ENCODE measurements at regions not wholly inside any gene's neighbourhood (a gene's known extent, or its start where the extent isn't known, plus 50 kb on each side); places are given as distances from the start of the nearest gene placed in this dataset.

DNA sequence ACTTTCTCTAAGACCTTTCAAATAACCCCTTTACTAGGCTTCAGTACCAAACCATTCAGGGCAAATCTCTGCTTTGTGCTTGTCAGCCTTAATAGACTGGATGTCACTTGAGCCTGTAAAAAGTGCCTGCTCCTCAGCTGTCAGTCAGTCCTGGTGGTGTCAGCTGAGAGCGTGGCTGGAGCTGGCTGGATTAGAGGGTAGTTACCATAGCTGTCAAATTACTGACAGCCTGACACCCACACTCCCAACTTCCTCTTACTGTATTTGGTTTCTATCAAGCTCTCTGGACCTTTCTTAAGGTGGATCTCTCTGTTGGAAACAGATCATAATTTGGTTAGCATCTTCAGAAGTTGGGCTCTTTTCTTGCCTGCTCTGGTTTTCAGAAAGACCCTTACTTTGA, 371.4 kb upstream of the ATP5MC3 start:
- DNase-seq: peak; percentile 71 to 78

GRCh38 chr2:175540421-175540820, 358.9 kb upstream of the ATP5MC3 start:
- no peak for DNase-seq

DNA sequence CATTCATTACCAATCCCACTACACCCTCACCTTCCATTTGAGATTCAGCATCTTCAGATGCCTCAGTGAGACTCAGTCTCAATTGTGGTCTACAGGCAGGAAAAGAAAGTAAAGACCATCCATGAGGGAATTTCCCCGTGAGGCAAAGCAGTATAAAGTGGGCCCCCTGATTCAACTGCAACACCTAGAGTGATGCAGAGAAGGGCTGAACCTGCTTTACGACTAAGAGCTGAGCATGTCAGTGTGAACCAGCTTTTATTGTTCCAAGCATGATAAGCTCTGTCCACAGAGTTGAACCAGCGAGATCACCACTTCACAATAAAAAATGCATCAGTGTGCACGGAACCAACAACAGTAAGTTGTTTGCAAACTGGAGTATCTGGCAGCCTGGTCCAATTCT, 357.6 kb upstream of the ATP5MC3 start:
- DNase-seq: no peak

- no peak for DNase-seq
Observed at GRCh38 chr2:175536059-175536458, 354.5 kb upstream of the ATP5MC3 start.

GRCh38 chr2:175535631-175536030, 354.1 kb upstream of the ATP5MC3 start:
- DNase-seq: no peak

- DNase-seq: no peak
Observed at GRCh38 chr2:175525975-175526374, 344.5 kb upstream of the ATP5MC3 start.

- DNase-seq: no peak
Observed at GRCh38 chr2:175523001-175523400, 341.5 kb upstream of the ATP5MC3 start.

- no peak for DNase-seq
Observed at GRCh38 chr2:175518206-175518605, 336.7 kb upstream of the ATP5MC3 start.

GRCh38 chr2:175516555-175516954, 335.0 kb upstream of the ATP5MC3 start:
- DNase-seq: no peak

- no peak for DNase-seq
Observed at GRCh38 chr2:175500255-175500654, 318.7 kb upstream of the ATP5MC3 start.

DNA sequence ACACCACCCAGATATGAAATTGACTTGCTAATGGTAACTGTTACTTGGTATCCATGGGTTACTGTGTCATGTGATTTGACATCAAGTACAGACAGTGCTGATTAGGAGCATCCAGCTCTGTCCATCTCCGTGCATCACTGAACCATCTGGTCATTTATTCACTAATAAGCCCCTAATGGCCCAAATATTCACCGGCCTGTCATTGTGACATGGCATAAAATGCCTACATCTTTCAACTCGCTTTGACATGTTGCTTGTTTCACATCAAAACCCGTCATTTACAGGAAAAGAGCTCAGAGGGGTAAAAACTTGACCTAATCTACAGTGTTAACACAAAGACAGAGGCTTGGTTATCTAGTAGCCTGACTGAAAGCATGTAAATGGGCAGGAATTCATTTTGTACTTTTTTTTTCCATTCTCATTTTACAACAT, 308.9 kb upstream of the ATP5MC3 start:
- DNase-seq: no peak

GRCh38 chr2:175478096-175478768, 296.7 kb upstream of the ATP5MC3 start:
- no peak for DNase-seq

GRCh38 chr2:175476948-175477347, 295.4 kb upstream of the ATP5MC3 start:
- peak in 1 of 2 donors; percentile 13 for DNase-seq

DNA sequence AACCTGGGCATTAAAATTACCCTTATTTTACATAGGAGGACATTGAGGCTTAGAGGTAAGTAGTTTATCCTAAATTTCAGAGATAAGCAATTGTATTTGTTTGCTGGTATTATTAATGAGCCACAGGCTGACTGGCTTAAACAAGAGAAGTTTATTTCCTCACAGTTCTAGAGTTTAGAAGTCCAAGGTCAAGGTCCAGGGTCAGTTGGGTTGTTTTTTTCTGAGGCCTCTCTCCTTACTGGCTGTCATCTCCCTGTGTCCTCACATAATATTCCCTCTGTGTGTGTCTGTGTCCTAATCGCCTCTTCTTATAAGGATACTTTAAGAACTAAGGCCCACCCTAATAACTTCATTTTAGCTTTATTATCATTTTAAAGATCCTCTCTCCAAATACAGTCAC, 294.9 kb upstream of the ATP5MC3 start:
- no peak for DNase-seq

DNA sequence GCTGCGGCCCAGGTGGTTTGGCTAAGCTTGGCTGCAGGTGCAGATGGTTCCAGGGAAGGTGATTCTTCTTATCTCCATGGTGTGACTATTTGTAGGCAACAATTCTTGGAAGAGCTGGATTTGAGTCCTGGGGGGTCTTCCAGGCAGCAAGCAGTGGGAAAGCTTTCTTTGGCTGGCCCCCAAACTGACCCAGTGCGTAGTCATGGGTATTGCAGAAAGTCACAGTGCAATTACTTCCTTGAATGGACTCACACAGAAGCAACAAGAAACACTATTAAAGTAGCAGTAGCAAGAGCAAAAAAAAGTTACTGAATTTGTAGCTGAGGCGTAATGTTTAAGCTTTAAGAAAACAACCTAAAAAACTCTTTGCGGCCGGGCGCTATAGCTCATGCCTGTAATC, 293.6 kb upstream of the ATP5MC3 start:
- DNase-seq: no peak

DNA sequence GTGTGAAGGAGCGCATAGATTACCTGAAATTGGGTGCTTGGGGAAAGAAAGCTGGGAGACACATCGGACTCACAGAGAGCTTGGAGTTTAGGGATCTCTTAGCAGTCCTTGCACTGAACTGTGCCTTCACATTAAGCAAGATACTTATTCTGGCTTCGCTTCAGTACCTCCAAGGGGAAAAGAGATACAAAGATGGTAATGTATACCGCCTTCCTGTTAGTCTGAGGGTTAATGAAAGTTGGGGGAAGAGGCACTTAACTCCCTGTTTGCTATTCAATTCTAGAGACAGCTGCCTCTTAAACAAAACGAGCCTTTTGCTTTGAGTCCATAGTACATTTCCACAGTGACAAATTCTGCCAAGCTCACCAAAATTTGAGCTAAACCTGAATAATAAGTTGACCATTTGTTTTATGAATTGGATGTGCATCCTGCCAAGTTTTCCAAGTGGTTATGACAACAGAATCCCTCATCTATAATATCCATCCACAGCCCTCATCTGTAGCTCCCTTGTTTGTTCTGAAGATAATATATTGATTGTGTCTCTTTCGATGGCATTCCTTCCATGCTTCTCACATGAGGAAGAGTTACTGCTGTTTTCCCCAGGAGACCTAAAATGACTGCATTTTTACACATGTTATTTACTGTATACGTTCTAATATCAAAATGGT, 287.1 kb upstream of the ATP5MC3 start:
- DNase-seq: no peak

- no peak for DNase-seq
Observed at GRCh38 chr2:175465101-175465500, 283.6 kb upstream of the ATP5MC3 start.

DNA sequence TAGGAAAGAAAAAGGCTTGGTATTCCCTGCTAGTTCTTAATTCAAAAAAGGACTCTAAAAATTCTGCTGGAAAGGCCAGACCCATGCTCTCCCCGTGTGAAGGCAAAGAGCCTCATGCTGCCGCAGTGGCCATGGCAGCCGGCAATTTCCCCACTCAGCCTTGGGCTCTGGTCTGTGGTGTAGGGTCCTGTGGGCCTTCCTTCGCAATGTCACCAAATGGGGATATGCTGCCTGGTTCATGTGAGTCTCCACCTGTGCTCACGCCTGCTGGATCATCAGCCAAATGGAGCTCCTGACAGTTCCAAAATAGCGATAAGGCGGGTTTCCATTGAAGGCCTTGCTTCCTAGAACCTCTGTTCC, 282.8 kb upstream of the ATP5MC3 start:
- DNase-seq: no peak

- no peak for DNase-seq
Observed at GRCh38 chr2:175463589-175464310, 282.2 kb upstream of the ATP5MC3 start.

DNA sequence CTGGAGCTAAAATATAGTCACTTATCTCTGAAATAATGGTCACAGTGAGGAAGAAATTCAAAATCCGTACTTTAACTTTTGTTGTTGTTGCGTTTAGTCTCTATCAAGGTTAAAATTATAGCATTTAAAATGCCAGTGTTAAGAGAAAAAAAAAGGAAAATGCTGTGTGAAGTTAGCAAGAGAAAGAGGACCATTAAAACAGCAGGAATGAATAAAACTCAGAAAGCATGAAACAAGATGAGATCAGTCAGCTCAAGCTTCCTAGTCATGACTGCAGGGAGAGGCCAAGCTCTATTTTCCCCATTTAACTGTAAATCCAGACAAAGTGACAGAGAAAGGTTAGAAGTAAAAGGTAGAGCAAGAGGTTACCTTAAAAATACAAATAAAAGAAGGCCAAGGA, 281.7 kb upstream of the ATP5MC3 start:
- DNase-seq: no peak

DNA sequence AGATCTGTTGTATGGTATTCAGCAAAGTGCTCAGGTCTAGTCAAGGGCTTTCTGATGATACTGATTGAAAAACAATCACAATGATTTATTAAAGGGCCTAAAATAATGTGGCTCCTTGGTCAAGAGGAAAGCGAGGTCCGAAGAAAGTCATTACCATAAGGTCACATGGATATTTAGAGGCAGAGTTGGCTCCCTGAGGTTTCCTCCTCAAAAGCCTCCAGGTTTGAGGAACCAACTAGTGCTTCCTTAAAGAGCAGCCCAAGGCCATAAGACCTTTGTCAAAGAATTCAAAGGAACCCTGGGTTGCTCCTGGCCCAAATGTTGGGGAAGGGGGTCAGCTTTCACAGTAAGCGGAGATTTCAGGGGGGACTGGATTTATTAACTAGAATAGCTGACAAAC, 280.7 kb upstream of the ATP5MC3 start:
- DNase-seq: no peak

- DNase-seq: no peak
Observed at GRCh38 chr2:175461839-175462238, 280.3 kb upstream of the ATP5MC3 start.

DNA sequence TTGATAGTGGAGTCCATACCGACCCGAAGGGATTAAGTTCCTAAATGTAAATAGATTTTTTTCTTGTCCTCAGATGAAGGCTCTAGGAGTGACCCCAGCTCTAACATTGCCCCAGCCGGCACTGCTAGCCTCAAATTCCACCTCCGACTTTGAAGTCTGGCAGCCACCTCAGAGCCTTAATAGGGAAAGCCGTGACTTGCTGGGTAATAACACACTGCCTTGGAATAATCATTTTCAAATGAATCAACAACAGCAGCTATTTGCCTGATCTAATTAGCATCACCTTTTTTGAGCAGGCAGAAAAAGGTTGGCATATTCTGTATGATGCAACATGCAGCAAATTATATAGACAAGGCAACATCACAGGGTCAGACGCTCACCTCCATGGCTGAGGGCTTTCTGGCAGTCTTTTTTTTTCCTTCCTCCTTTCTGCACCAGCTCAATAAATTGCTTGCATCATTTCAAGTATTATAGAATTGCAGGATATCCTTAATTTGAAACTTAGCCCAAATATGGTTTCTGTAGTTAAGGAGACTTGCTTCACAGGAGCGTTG, 276.5 kb upstream of the ATP5MC3 start:
- no peak for DNase-seq

GRCh38 chr2:175454953-175455389, 273.5 kb upstream of the ATP5MC3 start:
- DNase-seq: no peak

All from inflammatory macrophage treated with lipopolysaccharide for 1 hour (primary cell).